HCT116 (cell line): ENCODE measurements at regions not wholly inside any gene's neighbourhood (a gene's known extent, or its start where the extent isn't known, plus 50 kb on each side); places are given as distances from the start of the nearest gene placed in this dataset.

ENCODE experiments used
- ATAC-seq: fragments of 200-7000 bp; cut with Tn5 transposase; 2 replicates; pipeline ENCODE4 v1.9.1; 2020; ENCODE audit warnings: mild to moderate bottlenecking, moderate library complexity
- BruUV-seq: library from RNA; stranded (reverse); fragments of 400-500 nt; replicated peaks from 2 replicates; lab custom pipeline; 2021; lab: Mats Ljungman, UMichigan
- CTCF ChIA-PET: fragments of 300-600 bp; sonication (Branson Sonifier 250); formaldehyde crosslinking; loops from one replicate; lab custom pipeline; 2021; ENCODE audit warnings: antibody characterized with exemption; lab: Charles Lee
- POLR2A ChIA-PET: fragments of 300-600, 350-600 bp; sonication (Branson Sonifier 250); formaldehyde crosslinking; loops from one replicate; lab custom pipeline; 2021; ENCODE audit warnings: antibody characterized with exemption; lab: Charles Lee
- RAD21 ChIA-PET, 2 experiments: fragments of 300-600 bp; sonication (Branson Sonifier 250); formaldehyde crosslinking; loops; one replicate each; lab custom pipeline; 2023; ENCODE audit warnings: low total read pairs in 2 of 2; ENCODE audit not compliant: uncharacterized antibody in 2 of 2, unreplicated experiment in 2 of 2, low non-redundant PET in 1 of 2; lab: Charles Lee
- DNase-seq: peaks from one replicate; pipeline ENCODE4 v3.0.0-alpha.2; 2010; ENCODE audit warnings: low read depth, low spot score
- H2AFZ ChIP-seq: fragments of 200-600 bp; shearing (Covaris generic), sonication (generic); 2 replicates; pipeline ENCODE4 v1.6.1; 2017; ENCODE audit warnings: low read depth, mixed run types, mixed read lengths, antibody characterized with exemption, low read length; ENCODE audit not compliant: poor library complexity, severe bottlenecking
- H3K27ac ChIP-seq: 2 replicates; pipeline ENCODE4 v1.5.1; 2012; ENCODE audit warnings: low read depth, low read length
- H3K27me3 ChIP-seq: fragments of 200-600 bp; sonication (generic); 2 replicates; pipeline ENCODE4 v1.6.1; 2016; ENCODE audit warnings: mixed run types, low read length, mixed read lengths; ENCODE audit not compliant: insufficient read depth
- H3K36me3 ChIP-seq, 2 experiments: fragments of 200-500 bp in 1 of 2; fragments of 200-600 bp in 1 of 2; sonication (Bioruptor generic) in 1 of 2; sonication (generic) in 1 of 2; 2 replicates each; pipeline versions ENCODE4 v1.5.1 to v1.6.1; 2014 to 2016; ENCODE audit warnings: low read length in 2 of 2, inconsistent platforms in 1 of 2, mixed read lengths in 1 of 2, mixed run types in 1 of 2; ENCODE audit not compliant: insufficient read depth in 2 of 2, control insufficient read depth in 1 of 2
- H3K4me1 ChIP-seq, 2 experiments: fragments of 200-600 bp in 1 of 2; sonication (generic) in 1 of 2; 2 replicates each; pipeline versions ENCODE4 v1.5.1 to v1.6.1; 2012 to 2017; ENCODE audit warnings: low read length in 2 of 2, inconsistent platforms in 1 of 2, mild to moderate bottlenecking in 1 of 2, mixed read lengths in 1 of 2, mixed run types in 1 of 2, moderate library complexity in 1 of 2; ENCODE audit not compliant: insufficient read depth in 2 of 2, control insufficient read depth in 1 of 2
- H3K4me2 ChIP-seq: fragments of 200-600 bp; sonication (generic); 2 replicates; pipeline ENCODE4 v1.6.1; 2017; ENCODE audit warnings: mixed run types, low read length, mixed read lengths
- H3K4me3 ChIP-seq, 2 experiments: fragments of 200-600 bp in 1 of 2; sonication (generic) in 1 of 2; replicated peaks in 1 of 2; 2 replicates each; pipeline ENCODE4 v1.5.1; 2011 to 2016; ENCODE audit warnings: low read length in 2 of 2, control low read depth in 1 of 2, low read depth in 1 of 2, mild to moderate bottlenecking in 1 of 2, mixed read lengths in 1 of 2, mixed run types in 1 of 2
- H3K79me2 ChIP-seq: fragments of 200-600 bp; sonication (generic); 2 replicates; pipeline ENCODE4 v1.6.1; 2017; ENCODE audit warnings: mild to moderate bottlenecking, mixed run types, low read length, moderate library complexity, mixed read lengths; ENCODE audit not compliant: insufficient read depth
- H3K9ac ChIP-seq: fragments of 200-600 bp; sonication (generic); 2 replicates; pipeline ENCODE4 v1.6.1; 2016; ENCODE audit warnings: low read length, mixed read lengths
- H3K9me2 ChIP-seq: fragments of 200-600 bp; sonication (generic), shearing (Covaris generic); 2 replicates; pipeline ENCODE4 v1.6.1; 2017; ENCODE audit warnings: mixed run types, mild to moderate bottlenecking, moderate library complexity; ENCODE audit not compliant: insufficient read depth
- H3K9me3 ChIP-seq, 2 experiments: fragments of 200-500 bp in 1 of 2; fragments of 200-600 bp in 1 of 2; sonication (Bioruptor generic) in 1 of 2; sonication (generic) in 1 of 2; 2 replicates each; pipeline ENCODE4 v1.6.1; 2014 to 2017; ENCODE audit warnings: low read length in 2 of 2, mixed read lengths in 2 of 2, inconsistent platforms in 1 of 2, low read depth in 1 of 2, mild to moderate bottlenecking in 1 of 2, mixed run types in 1 of 2, moderate library complexity in 1 of 2; ENCODE audit not compliant: control insufficient read depth in 1 of 2, insufficient read depth in 1 of 2
- H4K20me1 ChIP-seq: fragments of 200-600 bp; sonication (generic), shearing (Covaris generic); 2 replicates; pipeline ENCODE4 v1.6.1; 2017; ENCODE audit warnings: mixed run types, mild to moderate bottlenecking, moderate library complexity; ENCODE audit not compliant: insufficient read depth
- CBX3 ChIP-seq: IDR thresholded peaks from 2 replicates; pipeline ENCODE4 v1.6.1; 2012; ENCODE audit warnings: low read depth
- EGR1 ChIP-seq: IDR thresholded peaks from 2 replicates; pipeline ENCODE4 v1.6.1; 2012; ENCODE audit warnings: low read depth
- ELF1 ChIP-seq: IDR thresholded peaks from 2 replicates; pipeline ENCODE4 v1.6.1; 2012; ENCODE audit warnings: low read depth, borderline replicate concordance
- EZH2 ChIP-seq: fragments of 200-600 bp; sonication (generic); IDR thresholded peaks from 2 replicates; pipeline ENCODE4 v1.6.1; 2017; ENCODE audit warnings: antibody characterized with exemption, mixed run types
- EZH2phosphoT487 ChIP-seq: fragments of 200-600 bp; IDR thresholded peaks from 2 replicates; pipeline ENCODE4 v1.6.1; 2018; ENCODE audit warnings: antibody characterized with exemption, borderline replicate concordance
- JUND ChIP-seq: IDR thresholded peaks from 2 replicates; pipeline ENCODE4 v1.6.1; 2012
- MAX ChIP-seq: IDR thresholded peaks from 2 replicates; pipeline ENCODE4 v1.6.1; 2012
- POLR2A ChIP-seq: IDR thresholded peaks from 2 replicates; pipeline ENCODE4 v1.7.0; 2011; ENCODE audit warnings: borderline replicate concordance; ENCODE audit not compliant: insufficient read depth, insufficient read length; ENCODE audit errors: extremely low read depth
- RAD21 ChIP-seq: IDR thresholded peaks from 2 replicates; pipeline ENCODE4 v1.6.1; 2012; ENCODE audit warnings: low read depth, mild to moderate bottlenecking
- SIN3A ChIP-seq: IDR thresholded peaks from 2 replicates; pipeline ENCODE4 v1.6.1; 2012; ENCODE audit warnings: low read depth
- SP1 ChIP-seq: IDR thresholded peaks from 2 replicates; pipeline ENCODE4 v1.6.1; 2012; ENCODE audit warnings: low read depth
- SRF ChIP-seq: IDR thresholded peaks from 2 replicates; pipeline ENCODE4 v1.6.1; 2012; ENCODE audit warnings: low read depth
- TCF7L2 ChIP-seq: IDR thresholded peaks from 2 replicates; pipeline ENCODE4 v1.7.0; 2011; ENCODE audit warnings: borderline replicate concordance, inconsistent platforms; ENCODE audit not compliant: insufficient read depth, insufficient read length; ENCODE audit errors: extremely low read depth
- ZFX ChIP-seq: fragments of 450-650 bp; IDR thresholded peaks from 2 replicates; pipeline ENCODE4 v1.6.1; 2017
- ZNF274 ChIP-seq: fragments of 200-500 bp; sonication (Bioruptor generic); IDR thresholded peaks from 2 replicates; pipeline ENCODE4 v1.6.1; 2014; ENCODE audit warnings: mild to moderate bottlenecking, low read depth, low read length, inconsistent platforms
- intact Hi-C: fragments of 100-400 bp; cut with micrococcal nuclease; formaldehyde crosslinking; loops from 2 replicates; pipeline ENCODE4 v1.10.0; 2022
- TF ChIP-seq, protein P1 (sequence below): IDR thresholded peaks from 2 replicates; pipeline ENCODE4 v1.6.1; 2011; ENCODE audit warnings: mild to moderate bottlenecking, low read length, moderate library complexity; ENCODE audit not compliant: insufficient replicate concordance; ENCODE audit errors: extremely low read depth
- TF ChIP-seq, protein P2 (sequence below): IDR thresholded peaks from 2 replicates; pipeline ENCODE4 v1.6.1; 2012; ENCODE audit warnings: low read depth
- TF ChIP-seq, protein P3 (sequence below): IDR thresholded peaks from 2 replicates; pipeline ENCODE4 v1.6.1; 2012

DNA sequence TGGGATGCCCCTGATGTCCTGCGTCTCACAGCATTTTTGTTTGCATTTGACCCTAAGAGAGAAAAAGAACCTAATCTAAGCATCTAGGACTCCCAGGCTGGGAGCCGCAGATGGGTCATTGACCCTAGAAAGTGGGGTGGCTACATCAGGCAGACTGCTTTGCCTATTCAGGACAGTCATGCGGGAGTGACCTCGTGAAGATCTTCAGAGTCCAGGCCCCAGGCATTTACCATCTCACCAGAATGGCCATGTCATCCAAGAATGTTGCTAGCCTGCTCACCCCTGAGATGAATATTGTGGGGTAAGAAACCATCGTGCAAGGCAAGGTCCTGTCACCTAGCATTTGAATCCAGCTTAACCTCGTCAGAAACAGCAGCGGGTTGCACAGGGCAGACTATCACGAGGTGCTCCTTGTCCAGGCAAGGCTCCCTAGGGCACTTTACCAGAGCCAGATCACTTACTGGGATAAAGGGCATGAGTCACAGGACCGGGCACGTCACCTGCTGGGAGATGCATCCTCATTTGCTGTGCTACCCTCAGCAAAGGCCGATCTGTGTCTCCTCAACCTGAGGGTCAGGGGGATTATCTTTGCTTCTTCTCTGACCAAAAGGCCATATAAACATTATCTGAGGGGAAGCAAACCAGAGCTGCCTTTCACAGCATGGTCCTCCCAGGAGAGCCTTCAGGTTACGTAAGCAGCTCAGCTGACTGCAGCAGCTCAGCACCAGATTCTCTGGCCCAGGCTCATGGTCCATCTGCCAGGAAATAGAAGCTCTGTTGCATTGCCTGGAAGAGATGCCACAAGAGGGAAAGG, 162.3 kb downstream of the ACKR3 start (continued):
- TF ChIP-seq, protein P1, sequence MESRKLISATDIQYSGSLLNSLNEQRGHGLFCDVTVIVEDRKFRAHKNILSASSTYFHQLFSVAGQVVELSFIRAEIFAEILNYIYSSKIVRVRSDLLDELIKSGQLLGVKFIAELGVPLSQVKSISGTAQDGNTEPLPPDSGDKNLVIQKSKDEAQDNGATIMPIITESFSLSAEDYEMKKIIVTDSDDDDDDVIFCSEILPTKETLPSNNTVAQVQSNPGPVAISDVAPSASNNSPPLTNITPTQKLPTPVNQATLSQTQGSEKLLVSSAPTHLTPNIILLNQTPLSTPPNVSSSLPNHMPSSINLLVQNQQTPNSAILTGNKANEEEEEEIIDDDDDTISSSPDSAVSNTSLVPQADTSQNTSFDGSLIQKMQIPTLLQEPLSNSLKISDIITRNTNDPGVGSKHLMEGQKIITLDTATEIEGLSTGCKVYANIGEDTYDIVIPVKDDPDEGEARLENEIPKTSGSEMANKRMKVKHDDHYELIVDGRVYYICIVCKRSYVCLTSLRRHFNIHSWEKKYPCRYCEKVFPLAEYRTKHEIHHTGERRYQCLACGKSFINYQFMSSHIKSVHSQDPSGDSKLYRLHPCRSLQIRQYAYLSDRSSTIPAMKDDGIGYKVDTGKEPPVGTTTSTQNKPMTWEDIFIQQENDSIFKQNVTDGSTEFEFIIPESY, result no peak
- TF ChIP-seq ELF1 (no peak), ZFX (no peak), JUND (no peak), POLR2A (no peak), SIN3A (no peak)

DNA sequence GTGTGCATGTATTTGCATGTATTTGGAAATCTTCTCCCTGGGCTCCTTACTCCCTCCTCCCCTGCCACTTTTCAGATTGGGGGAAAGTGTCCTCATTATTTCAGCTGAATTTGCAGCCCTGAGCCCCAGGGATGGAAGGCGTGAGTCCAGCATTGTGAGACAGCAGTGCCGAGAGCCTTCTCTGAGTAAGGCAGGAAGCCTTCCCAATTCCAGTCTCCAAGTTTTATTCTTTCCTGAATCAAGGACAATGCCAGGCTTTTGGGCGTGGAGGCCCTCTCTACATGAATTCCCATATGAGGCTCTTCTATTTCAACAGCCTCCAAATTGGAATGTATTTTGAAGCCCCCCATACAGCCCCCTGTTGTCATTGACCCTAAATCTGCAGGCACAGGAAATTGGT, 163.5 kb downstream of the ACKR3 start:
- no peak for ATAC-seq
- Histone ChIP-seq H2AFZ (no peak overlapping the region), H3K4me2 (no peak overlapping the region), H3K27me3 (peaks cover 34% of the 10 kb centered on the region), H3K27ac (no peak overlapping the region), H3K36me3 (no peaks in the 10 kb centered on the region), H3K9ac (no peak overlapping the region), H3K4me3 (no peak overlapping the region), H3K4me1 (peaks cover 2 to 7% of the 10 kb centered on the region in 2 experiments; a peak in 3 of 4 replicates), H3K79me2 (no peaks in the 10 kb centered on the region), H3K9me2 (no peaks in the 10 kb centered on the region), H3K9me3 (no peaks in the 10 kb centered on the region), H4K20me1 (no peaks in the 10 kb centered on the region)
- DNase-seq, result no peak
- ChIA-PET RAD21 (no interaction called here), POLR2A (no interaction called here), CTCF (no interaction called here)
- TF ChIP-seq RAD21 (no peak), CBX3 (no peak), SRF (no peak), TCF7L2 (no peak), EGR1 (no peak), ZNF274 (no peak), EZH2phosphoT487 (no peak), MAX (no peak), SP1 (no peak), EZH2 (no peak)
- TF ChIP-seq, protein P2, sequence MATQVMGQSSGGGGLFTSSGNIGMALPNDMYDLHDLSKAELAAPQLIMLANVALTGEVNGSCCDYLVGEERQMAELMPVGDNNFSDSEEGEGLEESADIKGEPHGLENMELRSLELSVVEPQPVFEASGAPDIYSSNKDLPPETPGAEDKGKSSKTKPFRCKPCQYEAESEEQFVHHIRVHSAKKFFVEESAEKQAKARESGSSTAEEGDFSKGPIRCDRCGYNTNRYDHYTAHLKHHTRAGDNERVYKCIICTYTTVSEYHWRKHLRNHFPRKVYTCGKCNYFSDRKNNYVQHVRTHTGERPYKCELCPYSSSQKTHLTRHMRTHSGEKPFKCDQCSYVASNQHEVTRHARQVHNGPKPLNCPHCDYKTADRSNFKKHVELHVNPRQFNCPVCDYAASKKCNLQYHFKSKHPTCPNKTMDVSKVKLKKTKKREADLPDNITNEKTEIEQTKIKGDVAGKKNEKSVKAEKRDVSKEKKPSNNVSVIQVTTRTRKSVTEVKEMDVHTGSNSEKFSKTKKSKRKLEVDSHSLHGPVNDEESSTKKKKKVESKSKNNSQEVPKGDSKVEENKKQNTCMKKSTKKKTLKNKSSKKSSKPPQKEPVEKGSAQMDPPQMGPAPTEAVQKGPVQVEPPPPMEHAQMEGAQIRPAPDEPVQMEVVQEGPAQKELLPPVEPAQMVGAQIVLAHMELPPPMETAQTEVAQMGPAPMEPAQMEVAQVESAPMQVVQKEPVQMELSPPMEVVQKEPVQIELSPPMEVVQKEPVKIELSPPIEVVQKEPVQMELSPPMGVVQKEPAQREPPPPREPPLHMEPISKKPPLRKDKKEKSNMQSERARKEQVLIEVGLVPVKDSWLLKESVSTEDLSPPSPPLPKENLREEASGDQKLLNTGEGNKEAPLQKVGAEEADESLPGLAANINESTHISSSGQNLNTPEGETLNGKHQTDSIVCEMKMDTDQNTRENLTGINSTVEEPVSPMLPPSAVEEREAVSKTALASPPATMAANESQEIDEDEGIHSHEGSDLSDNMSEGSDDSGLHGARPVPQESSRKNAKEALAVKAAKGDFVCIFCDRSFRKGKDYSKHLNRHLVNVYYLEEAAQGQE, result no peak
- TF ChIP-seq, protein P3, sequence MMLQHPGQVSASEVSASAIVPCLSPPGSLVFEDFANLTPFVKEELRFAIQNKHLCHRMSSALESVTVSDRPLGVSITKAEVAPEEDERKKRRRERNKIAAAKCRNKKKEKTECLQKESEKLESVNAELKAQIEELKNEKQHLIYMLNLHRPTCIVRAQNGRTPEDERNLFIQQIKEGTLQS, result no peak
- TF ChIP-seq, protein P1, result no peak
- no TSS peak for BruUV-seq
- intact Hi-C loops, result no loop called here
